SKM-1 (cell line): ENCODE measurements at regions not wholly inside any gene's neighbourhood (a gene's known extent, or its start where the extent isn't known, plus 50 kb on each side); places are given as distances from the start of the nearest gene placed in this dataset.

ENCODE experiments used
- DNase-seq: peaks from one replicate; lab custom pipeline; 2025; ENCODE audit not compliant: unreplicated experiment; lab: John Stamatoyannopoulos, UW

GRCh38 chr22:23414727-23415489 is 165.2 kb downstream of the IGLL1 start:
- no peak for DNase-seq

DNA sequence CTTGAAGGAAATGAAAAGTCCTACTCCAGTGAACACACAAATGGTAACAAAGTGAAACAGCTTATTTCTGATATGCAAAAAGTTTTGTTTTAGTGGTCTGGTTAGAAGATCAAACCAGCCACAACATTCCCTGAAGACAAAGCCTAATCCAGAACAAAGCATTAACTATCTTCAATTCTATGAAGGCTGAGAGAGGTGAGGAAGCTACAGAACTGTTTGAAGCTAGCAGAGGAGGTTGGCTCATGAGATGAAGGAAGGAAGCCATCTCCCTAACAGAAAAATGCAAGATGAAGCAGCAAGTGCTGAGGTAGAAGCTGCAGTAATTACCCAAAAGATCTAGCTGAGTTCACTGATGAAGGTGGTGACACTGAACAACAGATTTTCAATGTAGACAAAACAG is 168.4 kb downstream of the IGLL1 start:
- DNase-seq = no peak

DNA sequence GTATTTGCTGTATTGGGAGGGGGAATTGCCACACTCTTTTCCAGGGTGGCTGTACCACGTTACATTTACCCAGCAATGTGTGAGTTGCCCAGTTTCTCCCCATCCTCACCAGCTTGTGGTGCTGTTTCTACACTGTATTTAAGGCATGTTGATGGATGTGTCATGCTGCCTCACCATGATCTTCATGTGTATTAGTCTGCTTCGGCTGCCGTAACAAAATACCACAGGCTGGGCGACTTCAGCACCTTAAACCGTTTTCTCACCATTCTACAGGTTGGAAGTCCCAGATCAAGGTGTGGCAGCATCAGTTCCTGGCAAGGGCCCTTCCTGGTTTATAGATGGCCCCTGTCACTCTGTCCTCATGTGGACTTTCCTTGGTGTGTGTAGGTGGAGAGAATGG is 169.7 kb downstream of the IGLL1 start:
- DNase-seq = no peak

- DNase-seq = no peak
Observed at GRCh38 chr22:23409976-23410375, 170.1 kb downstream of the IGLL1 start.

GRCh38 chr22:23408321-23408720 is 171.8 kb downstream of the IGLL1 start:
- DNase-seq = no peak

DNA sequence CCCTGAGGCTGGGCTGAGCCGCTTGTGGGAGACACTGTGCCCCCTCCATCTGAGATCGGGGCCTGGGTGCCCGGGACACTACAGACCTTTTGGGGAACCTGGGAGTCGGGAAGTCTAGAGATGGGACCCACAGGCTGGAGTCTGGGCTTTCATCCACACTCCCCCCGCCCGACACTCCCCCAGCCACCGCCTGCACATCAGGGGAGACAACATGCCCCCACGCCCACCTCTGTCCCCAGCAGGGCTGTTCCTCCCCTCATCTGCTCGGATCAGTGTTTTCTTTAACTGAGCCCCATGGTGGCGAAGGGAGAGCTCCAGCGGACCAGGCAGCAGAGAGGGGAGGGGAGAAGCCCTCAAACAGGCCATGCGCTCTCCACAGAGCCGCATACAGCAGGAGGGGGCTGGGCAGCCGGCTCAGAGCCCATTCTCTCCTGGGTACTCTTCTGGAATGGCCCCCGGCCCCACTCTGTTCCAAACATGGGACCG is 174.7 kb downstream of the IGLL1 start:
- DNase-seq = no peak

DNA sequence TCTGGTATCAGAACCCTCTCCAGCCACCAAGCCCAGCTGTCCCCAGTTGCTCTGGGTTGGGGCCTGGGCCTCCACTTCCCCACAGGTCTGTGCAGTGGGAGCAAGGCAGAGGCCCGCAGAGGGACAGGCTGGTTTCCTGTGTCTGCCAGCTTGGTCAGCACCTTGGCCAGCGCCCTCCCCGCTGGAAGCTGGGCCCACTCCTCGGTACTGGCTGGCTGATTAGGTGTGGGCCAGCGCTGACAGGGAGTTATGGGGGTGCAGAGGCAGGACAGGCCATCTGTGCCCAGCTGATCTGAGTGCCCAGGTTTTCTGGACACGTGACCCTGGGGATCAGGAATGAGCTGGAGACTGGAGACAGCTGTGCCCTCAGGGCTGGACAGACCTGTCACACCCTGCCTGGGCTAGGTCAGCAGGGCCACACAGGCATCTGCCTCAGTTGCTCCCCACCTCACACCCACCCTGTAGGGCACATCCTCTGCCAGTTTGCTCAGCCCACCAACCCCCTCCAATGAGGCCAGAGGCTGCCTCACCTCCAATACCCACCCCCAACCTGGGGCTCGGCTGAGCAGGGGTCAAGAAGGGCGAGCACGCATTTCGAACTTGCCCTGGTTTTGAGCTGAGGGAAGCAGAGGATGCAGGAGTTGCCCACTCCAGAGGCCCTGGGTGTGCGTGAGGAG is 175.3 kb downstream of the IGLL1 start:
- no peak for DNase-seq

DNA sequence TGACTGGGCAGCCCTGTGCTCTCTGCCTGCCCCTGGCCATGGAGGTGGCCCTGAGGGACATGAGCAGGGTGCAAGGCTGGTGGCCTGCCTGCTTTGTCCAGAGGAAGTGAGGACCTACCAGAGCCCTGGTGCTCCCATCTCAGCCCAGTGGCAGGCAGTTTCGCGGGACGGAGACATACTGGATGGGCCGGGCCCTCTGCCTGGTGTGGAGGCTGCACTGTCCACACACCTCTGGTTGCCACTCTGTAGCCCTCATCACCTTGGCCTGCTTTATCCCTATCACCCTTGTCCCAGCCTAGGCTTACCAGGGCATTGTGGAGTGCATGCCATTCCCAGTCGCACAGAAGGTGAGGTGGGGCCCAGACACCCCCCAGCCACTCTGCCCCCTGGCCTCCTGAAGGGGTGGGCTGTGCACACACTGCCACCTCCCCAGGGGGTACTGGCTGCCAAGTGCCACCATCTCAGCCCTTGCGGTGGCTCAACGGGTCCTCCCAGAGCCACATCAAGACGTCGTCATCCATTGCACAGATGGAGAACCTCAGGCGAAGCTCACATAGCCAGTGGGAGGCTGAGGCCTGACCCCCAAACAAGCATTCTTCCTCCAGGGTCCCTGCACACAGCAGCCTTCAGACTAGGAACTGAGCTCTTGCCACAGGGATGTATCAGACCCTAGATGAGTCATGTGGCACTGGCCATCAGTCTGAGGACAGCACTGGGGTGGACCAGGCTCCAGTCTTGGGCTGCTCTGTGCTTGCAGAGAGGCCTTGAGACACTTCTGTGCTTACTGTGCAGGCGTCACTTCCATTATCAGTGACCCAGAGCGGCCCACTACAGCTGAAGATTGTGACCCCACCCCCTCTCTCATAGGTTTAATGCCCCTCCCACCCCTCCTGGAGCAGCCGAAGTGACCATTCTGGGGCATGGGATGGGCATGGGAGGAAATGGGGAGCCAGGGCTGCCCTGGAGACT is 176.1 kb downstream of the IGLL1 start:
- no peak for DNase-seq

DNA sequence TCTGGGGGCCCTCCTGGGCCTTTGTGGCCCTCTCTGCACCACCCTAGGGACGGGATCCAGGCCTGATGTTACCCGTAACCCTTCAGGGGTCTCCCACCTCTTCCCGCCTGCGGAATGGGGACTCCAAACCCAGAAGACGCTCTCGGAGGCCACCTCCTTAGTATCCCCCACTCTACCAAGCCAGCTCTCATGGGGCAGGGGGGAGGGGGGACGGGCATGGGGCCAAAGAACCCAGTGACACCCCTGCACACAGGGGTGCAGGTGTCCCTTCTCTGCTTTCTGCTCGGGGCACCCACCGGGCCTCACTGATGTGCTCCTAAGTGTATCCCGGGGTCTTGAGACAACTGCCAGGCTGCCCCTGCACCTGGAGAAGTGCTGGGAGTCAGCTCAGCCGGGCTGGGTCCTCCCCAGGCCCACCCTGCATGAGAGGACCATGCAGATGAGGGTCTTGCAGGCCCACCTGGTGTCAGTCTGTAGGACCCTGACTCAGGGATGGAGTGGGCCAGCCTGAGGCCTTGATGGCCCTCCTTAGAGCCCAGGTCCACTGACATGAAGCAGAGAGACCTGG is 176.9 kb downstream of the IGLL1 start:
- no peak for DNase-seq

DNA sequence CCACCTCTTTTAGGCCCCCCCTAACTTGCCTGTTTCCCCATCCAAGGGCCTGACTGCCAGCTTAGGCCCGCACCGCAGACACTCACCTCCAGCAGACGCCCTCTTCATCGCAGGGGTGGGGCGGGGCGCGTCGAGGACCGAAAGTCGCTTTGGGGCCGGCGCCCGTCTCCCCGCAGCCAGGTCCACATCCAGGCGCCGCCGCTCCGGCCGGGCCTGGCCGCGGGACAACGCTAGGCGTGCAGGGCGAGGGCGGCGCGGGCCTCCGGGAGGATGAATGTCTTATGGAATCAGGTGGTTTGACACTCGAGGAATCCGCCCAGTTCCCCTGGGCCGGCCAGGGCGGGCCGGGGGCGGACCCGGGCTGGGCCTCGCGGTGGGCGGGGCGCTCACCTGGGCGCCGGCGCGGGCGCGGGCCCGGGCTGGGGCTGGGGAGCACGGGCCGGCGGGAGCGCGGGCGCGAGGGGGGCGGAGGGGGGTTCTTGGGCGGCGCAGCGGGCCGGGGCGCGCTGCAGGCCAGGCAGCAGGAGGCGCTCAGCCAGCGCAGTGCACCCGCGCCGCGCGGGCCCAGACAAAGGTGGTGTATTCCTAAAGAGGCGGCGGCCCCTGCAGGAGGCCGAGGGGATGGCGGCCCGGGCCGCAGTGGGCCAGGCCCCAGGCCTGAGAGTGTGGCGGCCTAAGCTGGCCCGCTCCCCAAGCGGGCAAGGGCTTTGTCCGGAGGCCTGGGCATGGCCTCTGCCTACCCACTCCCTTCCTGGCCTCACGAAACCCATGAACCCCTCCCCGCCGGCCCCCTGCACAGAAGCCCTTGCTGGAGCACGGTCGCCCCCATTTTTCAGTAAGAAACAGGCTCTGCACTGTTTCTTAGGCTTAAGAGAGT is 177.6 kb downstream of the IGLL1 start:
- DNase-seq = peak; percentile 21

- DNase-seq = no peak
Observed at GRCh38 chr22:23401910-23402274, 178.2 kb downstream of the IGLL1 start.

DNA sequence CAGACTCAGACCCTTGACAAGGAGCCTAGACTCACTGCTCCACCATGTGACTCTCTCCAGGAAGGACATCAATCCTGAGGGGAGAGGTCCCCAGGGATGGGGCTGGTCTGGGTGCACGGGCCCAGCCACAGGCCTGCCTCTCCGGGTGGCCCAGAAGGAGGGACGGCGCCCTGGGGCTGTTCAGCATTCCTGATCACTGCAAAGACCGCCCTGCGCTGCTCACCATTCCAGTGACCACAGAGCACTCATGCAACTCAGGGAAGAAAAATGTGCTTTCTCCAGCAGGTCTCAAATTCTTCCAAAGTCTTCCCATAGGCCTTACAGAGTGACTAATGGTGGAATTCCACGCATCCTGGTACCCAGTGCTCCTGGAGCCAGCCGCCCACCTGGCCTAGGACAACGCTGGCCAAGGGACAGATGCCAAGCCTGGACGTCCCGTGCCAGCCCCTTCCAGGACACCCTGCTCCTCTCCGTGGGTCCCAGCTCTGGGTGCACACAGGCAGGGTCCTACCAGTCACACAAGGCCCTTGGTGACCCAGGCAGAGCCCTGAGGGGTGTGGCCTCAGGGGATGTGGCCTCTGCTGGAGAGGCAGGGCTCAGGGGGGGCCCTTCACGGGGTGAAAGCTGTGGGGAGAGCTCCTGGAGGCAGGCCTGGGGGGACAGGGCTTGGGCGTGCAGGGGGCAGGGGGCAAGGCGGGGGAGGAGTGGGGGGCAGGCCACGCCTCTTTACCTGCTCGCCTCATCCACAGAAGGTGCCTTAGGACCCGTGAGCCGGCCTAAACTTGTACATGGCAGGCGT is 178.8 kb downstream of the IGLL1 start:
- no peak for DNase-seq

GRCh38 chr22:23400286-23400981 is 179.7 kb downstream of the IGLL1 start:
- DNase-seq = no peak

DNA sequence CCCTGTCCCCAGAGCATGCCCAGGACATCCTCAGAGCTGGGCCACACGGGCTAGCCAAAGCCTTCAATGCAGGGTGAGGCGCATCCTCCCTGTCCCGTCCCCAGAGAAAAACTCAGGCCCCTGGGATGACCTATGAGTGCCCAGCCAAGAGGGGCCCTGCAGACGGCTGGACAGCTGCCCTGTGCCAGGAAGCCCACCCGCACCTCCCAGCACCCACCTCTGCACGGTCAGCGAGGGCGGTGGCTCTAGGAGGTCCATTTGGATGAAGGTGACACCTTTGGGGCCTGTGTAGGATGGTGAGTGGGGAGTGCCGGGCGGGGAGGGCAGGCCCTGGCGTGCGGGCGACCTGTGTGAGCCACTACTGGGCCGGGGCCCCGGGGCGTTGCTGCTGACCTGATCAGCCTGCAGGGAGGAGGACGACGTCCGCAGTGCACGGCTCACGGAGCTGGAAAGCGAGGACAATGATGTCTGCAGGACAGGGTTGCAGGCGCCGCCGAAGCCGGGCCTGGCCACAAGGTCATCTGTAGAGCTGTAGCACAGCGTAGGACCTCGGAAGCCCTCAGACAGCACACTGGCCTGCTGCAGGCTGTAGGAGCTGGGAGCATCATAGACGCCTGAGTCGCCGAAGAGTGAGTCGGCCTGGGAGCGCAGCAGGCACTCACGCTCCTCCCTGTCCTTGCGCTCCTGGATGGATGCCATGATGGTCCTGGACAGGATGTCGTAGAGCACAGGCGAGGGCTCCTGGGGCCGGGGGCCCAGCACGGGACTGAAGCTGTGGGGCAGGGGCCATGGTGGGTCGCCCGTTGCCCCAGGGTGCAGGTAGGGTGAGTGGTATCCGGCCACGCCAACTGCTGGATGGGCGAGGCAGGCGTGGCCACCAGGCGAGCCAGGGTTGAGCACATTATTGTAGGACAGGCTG is 180.5 kb downstream of the IGLL1 start:
- DNase-seq = no peak

DNA sequence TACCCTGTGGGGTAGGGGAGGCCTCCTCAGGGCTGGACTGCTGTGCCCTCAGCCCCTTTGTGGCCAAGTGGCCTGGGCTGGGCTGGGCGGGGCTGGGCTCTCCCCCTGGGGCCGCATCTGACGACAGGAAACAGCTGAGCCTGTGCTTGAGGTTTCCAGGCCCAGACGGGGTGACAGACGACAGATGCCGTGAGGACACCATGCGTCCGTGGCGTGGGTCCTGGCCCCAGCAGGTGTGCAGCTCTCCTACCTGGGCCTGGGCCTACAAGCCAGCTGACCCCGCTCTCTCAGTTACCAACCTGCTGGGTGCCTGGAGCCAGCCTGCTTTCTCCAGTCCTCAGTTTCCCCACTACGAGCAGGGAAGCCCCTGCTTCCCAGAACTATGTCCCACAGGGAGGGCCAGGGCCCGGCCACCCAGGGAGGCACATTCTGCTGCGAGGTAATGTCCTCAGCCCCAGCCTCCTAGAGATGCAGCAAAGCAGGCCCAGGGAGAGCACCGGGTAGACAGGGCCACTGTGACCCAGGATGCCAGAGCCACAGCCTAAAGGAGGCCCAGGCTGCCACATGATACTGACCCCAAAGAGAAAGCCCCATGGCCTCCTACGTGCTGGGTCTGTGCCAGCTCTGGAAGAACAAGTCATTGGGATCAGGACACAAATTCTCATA is 181.3 kb downstream of the IGLL1 start:
- DNase-seq = no peak

DNA sequence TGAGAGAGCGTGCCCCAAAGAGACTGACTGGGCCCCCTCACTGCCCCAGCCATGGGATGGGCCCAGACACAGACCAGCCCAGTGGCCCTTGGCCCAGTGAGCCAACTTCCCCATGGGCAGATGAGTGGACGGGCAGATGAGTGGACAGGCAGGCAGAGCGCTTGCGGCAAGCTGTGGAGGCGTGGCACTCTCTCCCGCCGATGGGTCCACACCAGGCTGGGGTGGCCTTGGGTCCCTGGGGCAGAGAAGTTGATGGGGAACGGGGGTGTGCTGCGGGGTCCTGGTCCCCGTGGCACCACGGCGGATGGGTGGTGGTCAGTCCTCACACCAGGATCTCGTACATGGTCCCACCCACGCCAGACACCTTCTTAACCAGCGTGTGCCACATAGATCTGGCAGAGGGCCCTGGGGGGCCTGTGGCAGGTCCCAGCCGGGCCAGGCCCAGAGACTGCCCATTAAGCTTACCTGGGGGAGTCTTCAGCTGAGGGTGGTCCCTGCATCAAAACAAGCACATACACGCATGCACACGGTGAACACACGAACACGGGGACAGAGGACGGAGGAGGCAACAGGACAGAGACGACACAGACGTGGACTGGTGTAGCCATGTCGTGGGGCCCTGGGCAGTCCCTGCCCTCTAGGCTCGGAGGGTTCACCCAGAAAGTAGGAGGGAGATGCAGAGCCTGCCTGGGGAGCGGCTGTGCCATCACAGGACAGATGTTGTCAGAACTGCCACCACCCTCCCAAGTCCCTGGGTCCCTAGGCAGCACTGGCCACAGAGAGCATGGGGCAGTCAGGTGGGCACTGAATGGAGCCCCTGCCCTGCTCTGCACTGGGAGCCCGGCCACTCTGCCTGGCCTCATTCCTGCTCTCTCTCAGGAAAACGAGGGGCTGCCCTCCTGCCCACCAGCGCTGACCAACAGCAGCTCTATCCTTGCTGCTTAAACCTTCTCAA is 182.2 kb downstream of the IGLL1 start:
- DNase-seq = no peak
